ENCODE measurements at regions not wholly inside any gene's neighbourhood (a gene's known extent, or its start where the extent isn't known, plus 50 kb on each side); places are given as distances from the start of the nearest gene placed in this dataset.
"Not testable (repeated sequence)": the region's sequence is repeated elsewhere in the genome, so short reads cannot be mapped to it uniquely, and the experiment has no call there.

DNA sequence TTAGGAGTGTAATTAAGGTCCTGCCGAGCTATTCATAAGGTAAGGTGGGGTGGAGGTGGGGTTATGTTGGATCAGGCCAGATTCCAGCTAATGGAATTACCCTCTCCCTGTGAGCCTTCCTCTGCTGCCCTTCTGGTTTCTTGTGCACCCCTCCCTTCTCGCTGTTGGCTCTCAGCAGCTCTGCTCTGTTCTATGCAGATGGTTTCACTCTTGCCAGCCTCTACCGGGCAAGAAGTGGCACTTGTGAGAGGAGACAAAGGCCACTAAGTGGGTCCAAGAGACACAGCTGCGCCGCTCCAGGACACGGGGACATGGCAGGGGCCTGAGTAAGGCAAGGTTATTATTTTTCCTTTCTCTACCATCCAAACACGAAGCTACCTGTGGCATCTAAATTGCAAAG is 334.4 kb downstream of the EMP1 start:
- ATAC-seq: no peak
- H3K36me3 ChIP-seq (ENCODE audit: control insufficient read depth, insufficient read depth, low read length): no peaks in the 10 kb centered on the region
- H3K9me3 ChIP-seq (ENCODE audit: control insufficient read depth, insufficient read depth, low read depth, low read length): no peaks in the 10 kb centered on the region
- intact Hi-C loops (cut with micrococcal nuclease; ENCODE audit: unreplicated experiment) (no loop called here), in situ Hi-C loops (cut with HindIII; ENCODE audit: low pct_unique_long_range_greater_than_20kb, low sequenced_read_pairs) (no loop called here)
- H3K4me1 ChIP-seq (ENCODE audit: control insufficient read depth, insufficient read depth, low read length): no peaks in the 10 kb centered on the region
- CTCF ChIA-PET: no interaction called here
- H3K27ac ChIP-seq (ENCODE audit: low read length): no peak overlapping the region
- no peaks in the 10 kb centered on the region for H3K27me3 ChIP-seq (ENCODE audit: control insufficient read depth, insufficient read depth, low read length)
- DNase-seq (ENCODE audit: low read depth, low spot score): no peak
- POLR2A ChIA-PET: no interaction called here
- TF ChIP-seq POLR2AphosphoS5 (IDR thresholded peaks at IDR 0.05; ENCODE audit: low read depth, low read length) (no peak), SIN3A (IDR thresholded peaks at IDR 0.05; ENCODE audit: borderline replicate concordance, insufficient read depth, low read depth, low read length) (no peak), TCF7L2 (IDR thresholded peaks at IDR 0.05; ENCODE audit: low read depth, low read length) (no peak)
- TF ChIP-seq, protein P1, sequence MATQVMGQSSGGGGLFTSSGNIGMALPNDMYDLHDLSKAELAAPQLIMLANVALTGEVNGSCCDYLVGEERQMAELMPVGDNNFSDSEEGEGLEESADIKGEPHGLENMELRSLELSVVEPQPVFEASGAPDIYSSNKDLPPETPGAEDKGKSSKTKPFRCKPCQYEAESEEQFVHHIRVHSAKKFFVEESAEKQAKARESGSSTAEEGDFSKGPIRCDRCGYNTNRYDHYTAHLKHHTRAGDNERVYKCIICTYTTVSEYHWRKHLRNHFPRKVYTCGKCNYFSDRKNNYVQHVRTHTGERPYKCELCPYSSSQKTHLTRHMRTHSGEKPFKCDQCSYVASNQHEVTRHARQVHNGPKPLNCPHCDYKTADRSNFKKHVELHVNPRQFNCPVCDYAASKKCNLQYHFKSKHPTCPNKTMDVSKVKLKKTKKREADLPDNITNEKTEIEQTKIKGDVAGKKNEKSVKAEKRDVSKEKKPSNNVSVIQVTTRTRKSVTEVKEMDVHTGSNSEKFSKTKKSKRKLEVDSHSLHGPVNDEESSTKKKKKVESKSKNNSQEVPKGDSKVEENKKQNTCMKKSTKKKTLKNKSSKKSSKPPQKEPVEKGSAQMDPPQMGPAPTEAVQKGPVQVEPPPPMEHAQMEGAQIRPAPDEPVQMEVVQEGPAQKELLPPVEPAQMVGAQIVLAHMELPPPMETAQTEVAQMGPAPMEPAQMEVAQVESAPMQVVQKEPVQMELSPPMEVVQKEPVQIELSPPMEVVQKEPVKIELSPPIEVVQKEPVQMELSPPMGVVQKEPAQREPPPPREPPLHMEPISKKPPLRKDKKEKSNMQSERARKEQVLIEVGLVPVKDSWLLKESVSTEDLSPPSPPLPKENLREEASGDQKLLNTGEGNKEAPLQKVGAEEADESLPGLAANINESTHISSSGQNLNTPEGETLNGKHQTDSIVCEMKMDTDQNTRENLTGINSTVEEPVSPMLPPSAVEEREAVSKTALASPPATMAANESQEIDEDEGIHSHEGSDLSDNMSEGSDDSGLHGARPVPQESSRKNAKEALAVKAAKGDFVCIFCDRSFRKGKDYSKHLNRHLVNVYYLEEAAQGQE (IDR thresholded peaks at IDR 0.05; ENCODE audit: insufficient read depth in 1 of 2, low read depth in 2 of 2, low read length in 1 of 2): no peak
- TF ChIP-seq, protein P2, sequence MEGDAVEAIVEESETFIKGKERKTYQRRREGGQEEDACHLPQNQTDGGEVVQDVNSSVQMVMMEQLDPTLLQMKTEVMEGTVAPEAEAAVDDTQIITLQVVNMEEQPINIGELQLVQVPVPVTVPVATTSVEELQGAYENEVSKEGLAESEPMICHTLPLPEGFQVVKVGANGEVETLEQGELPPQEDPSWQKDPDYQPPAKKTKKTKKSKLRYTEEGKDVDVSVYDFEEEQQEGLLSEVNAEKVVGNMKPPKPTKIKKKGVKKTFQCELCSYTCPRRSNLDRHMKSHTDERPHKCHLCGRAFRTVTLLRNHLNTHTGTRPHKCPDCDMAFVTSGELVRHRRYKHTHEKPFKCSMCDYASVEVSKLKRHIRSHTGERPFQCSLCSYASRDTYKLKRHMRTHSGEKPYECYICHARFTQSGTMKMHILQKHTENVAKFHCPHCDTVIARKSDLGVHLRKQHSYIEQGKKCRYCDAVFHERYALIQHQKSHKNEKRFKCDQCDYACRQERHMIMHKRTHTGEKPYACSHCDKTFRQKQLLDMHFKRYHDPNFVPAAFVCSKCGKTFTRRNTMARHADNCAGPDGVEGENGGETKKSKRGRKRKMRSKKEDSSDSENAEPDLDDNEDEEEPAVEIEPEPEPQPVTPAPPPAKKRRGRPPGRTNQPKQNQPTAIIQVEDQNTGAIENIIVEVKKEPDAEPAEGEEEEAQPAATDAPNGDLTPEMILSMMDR (IDR thresholded peaks at IDR 0.05): no peak
- BruUV-seq (replicated peaks): no TSS peak
- no peak overlapping the region for H3K4me3 ChIP-seq (ENCODE audit: low read depth in 2 of 2, low read length in 2 of 2)

DNA sequence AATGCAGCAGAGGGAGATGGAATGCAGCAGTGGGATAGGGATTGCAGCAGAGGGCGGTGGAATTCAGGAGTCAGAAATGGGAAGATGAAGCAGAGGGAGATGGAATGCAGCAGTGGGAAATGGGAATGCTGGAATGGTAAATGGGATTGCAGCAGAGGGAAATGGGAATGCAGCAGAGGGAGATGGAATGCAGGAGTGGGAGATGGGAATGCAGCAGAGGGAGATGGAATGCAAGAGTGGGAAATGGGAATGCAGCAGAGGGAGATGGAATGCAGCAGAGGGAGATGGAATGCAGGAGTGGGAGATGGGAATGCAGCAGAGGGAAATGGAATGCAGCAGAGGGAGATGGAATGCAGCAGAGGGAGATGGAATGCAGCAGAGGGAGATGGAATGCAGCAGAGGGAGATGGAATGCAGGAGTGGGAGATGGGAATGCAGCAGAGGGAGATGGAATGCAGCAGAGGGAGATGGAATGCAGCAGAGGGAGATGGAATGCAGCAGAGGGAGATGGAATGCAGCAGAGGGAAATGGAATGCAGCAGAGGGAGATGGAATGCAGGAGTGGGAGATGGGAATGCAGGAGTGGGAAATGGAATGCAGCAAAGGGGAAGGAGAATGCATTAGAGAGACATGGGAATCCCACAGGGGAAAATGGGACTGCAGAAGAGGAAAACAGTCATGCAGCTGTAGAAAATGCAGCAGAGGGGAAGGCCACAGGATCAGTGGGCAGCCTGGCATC is 329.8 kb downstream of the EMP1 start:
- H3K27ac ChIP-seq (ENCODE audit: low read length); BruUV-seq (replicated peaks); POLR2A ChIA-PET; CTCF ChIA-PET; H3K4me3 ChIP-seq (ENCODE audit: low read depth in 2 of 2, low read length in 2 of 2); H3K4me1 ChIP-seq (ENCODE audit: control insufficient read depth, insufficient read depth, low read length); ATAC-seq; H3K9me3 ChIP-seq (ENCODE audit: control insufficient read depth, insufficient read depth, low read depth, low read length); intact Hi-C loops (cut with micrococcal nuclease; ENCODE audit: unreplicated experiment); DNase-seq (ENCODE audit: low read depth, low spot score); H3K27me3 ChIP-seq (ENCODE audit: control insufficient read depth, insufficient read depth, low read length); in situ Hi-C loops (cut with HindIII; ENCODE audit: low pct_unique_long_range_greater_than_20kb, low sequenced_read_pairs); H3K36me3 ChIP-seq (ENCODE audit: control insufficient read depth, insufficient read depth, low read length): not testable (repeated sequence)

DNA sequence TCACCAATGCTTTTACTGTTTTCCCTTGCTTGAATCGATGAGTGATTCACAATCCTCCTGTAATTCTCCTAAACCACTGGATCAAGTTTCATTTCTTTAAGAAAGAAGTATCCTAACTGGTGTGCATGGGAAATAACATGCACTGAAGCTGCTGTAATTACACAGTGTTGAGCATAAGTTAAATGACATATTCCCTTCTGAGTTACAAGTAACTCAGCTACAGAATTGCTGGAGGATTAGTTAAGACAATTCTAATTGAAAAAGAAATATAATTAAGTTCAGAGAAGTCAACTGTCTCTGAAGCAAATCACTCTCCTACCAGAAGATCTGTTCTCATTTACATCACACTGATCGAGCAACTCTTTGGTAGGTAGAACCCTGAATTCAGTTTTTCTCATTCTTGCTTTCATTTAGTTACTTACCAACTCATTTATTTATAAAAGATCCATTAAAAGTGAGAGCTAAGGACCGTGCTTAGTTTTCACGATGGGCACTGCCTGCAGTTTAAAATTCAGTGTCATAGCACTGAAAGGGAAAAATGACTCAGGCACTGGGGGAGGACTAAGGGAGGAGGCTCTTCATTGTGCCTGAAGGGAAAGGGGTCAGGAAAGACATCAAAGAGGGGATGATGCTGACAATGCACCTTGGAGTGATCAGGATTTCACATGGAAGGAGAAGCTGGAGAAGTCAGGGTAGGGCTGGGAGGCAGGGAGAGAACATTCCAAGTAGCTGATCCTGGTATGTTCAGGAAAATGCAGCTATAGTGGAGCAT is 327.2 kb downstream of the EMP1 start:
- no peaks in the 10 kb centered on the region for H3K36me3 ChIP-seq (ENCODE audit: control insufficient read depth, insufficient read depth, low read length)
- intact Hi-C loops (cut with micrococcal nuclease; ENCODE audit: unreplicated experiment): no loop called here

More for the DNA sequence above, 327.2 kb downstream of the EMP1 start:
- TF ChIP-seq POLR2AphosphoS5 (IDR thresholded peaks at IDR 0.05; ENCODE audit: low read depth, low read length) (no peak), SIN3A (IDR thresholded peaks at IDR 0.05; ENCODE audit: borderline replicate concordance, insufficient read depth, low read depth, low read length) (no peak), TCF7L2 (IDR thresholded peaks at IDR 0.05; ENCODE audit: low read depth, low read length) (no peak)
- TF ChIP-seq, protein P2 (IDR thresholded peaks at IDR 0.05): no peak
- TF ChIP-seq, protein P1 (IDR thresholded peaks at IDR 0.05; ENCODE audit: insufficient read depth in 1 of 2, low read depth in 2 of 2, low read length in 1 of 2): no peak
- H3K9me3 ChIP-seq (ENCODE audit: control insufficient read depth, insufficient read depth, low read depth, low read length): no peaks in the 10 kb centered on the region
- BruUV-seq (replicated peaks): no TSS peak
- ChIA-PET POLR2A (no interaction called here), CTCF (no interaction called here)
- in situ Hi-C loops (cut with HindIII; ENCODE audit: low pct_unique_long_range_greater_than_20kb, low sequenced_read_pairs): no loop called here
- no peak overlapping the region for H3K4me3 ChIP-seq (ENCODE audit: low read depth in 2 of 2, low read length in 2 of 2)
- DNase-seq (ENCODE audit: low read depth, low spot score) (no peak), ATAC-seq (no peak)
- H3K4me1 ChIP-seq (ENCODE audit: control insufficient read depth, insufficient read depth, low read length): no peaks in the 10 kb centered on the region; the same call in 1 of the 2 replicates
- H3K27ac ChIP-seq (ENCODE audit: low read length): no peak overlapping the region
- H3K27me3 ChIP-seq (ENCODE audit: control insufficient read depth, insufficient read depth, low read length): no peaks in the 10 kb centered on the region

All from Panc1 (cell line).